ENCODE measurements at regions not wholly inside any gene's neighbourhood (a gene's known extent, or its start where the extent isn't known, plus 50 kb on each side); places are given as distances from the start of the nearest gene placed in this dataset.

- TF ChIP-seq POLR2A (IDR thresholded peaks at IDR 0.05; ENCODE audit: low read length) (no peak), GATA1 (IDR thresholded peaks at IDR 0.05; ENCODE audit: low read depth, low read length) (no peak)
Observed at GRCh38 chr13:97892717-97893116, 60.8 kb upstream of the IPO5 start.

All from erythroblast (primary cell).